CD14-positive monocyte (primary cell): ENCODE measurements at regions not wholly inside any gene's neighbourhood (a gene's known extent, or its start where the extent isn't known, plus 50 kb on each side); places are given as distances from the start of the nearest gene placed in this dataset.

Experiments used
- DNase-seq, 3 donors: peaks; one replicate each; pipeline ENCODE4 v3.0.0-alpha.2; 2011 to 2022
- H2AFZ ChIP-seq: 2 replicates; pipeline ENCODE4 v1.6.0; 2012; ENCODE audit warnings: mild to moderate bottlenecking, low read depth, low read length, inconsistent platforms; ENCODE audit not compliant: insufficient read depth, poor library complexity, severe bottlenecking
- H3K27ac ChIP-seq, 2 donors: 1 replicate in 1 of 2; 2 replicates in 1 of 2; pipeline ENCODE4 v1.5.1; 2012 to 2013; ENCODE audit warnings: low read length in 2 of 2, control low read depth in 1 of 2, inconsistent platforms in 1 of 2, low read depth in 1 of 2, mild to moderate bottlenecking in 1 of 2
- H3K27me3 ChIP-seq, 2 donors: one replicate each; pipeline versions ENCODE4 v1.6.0 to v1.6.1; 2011 to 2013; ENCODE audit warnings: low read length in 2 of 2; ENCODE audit not compliant: control insufficient read depth in 2 of 2, insufficient read depth in 2 of 2
- H3K36me3 ChIP-seq, 2 donors: replicated peaks in 1 of 2; 1 replicate in 1 of 2; 2 replicates in 1 of 2; pipeline versions ENCODE4 v1.5.1 to v1.6.1; 2012 to 2013; ENCODE audit warnings: low read length in 2 of 2, control low read depth in 1 of 2, inconsistent platforms in 1 of 2, mild to moderate bottlenecking in 1 of 2; ENCODE audit not compliant: insufficient read depth in 2 of 2, control insufficient read depth in 1 of 2
- H3K4me1 ChIP-seq, 2 donors: 1 replicate in 1 of 2; 2 replicates in 1 of 2; pipeline versions ENCODE4 v1.5.1 to v1.6.1; 2012 to 2013; ENCODE audit warnings: low read length in 2 of 2, control low read depth in 1 of 2, inconsistent platforms in 1 of 2, mild to moderate bottlenecking in 1 of 2, moderate library complexity in 1 of 2; ENCODE audit not compliant: insufficient read depth in 2 of 2, control insufficient read depth in 1 of 2
- H3K4me2 ChIP-seq: replicated peaks from 2 replicates; pipeline ENCODE3; 2012; ENCODE audit warnings: low read length, moderate library complexity, mild to moderate bottlenecking; ENCODE audit not compliant: poor library complexity, severe bottlenecking; ENCODE audit errors: extremely low read depth
- H3K4me3 ChIP-seq, 3 experiments: fragments of 200-600 bp in 1 of 3; sonication (generic) in 1 of 3; replicated peaks in 1 of 3; 1 replicate in 2 of 3; 2 replicates in 1 of 3; pipeline ENCODE4 v1.5.1; 2011 to 2013; ENCODE audit warnings: low read length in 3 of 3, mild to moderate bottlenecking in 3 of 3, control low read depth in 2 of 3, low read depth in 2 of 3, inconsistent platforms in 1 of 3, moderate library complexity in 1 of 3
- H3K79me2 ChIP-seq: 2 replicates; pipeline ENCODE4 v1.6.0; 2012; ENCODE audit warnings: mild to moderate bottlenecking, control low read depth, inconsistent platforms, low read length, moderate library complexity; ENCODE audit not compliant: insufficient read depth
- H3K9ac ChIP-seq: 2 replicates; pipeline ENCODE4 v1.6.0; 2017; ENCODE audit warnings: low read length, mild to moderate bottlenecking; ENCODE audit not compliant: insufficient read depth, poor library complexity, severe bottlenecking
- H3K9me3 ChIP-seq, 2 donors: replicated peaks in 1 of 2; 1 replicate in 1 of 2; 2 replicates in 1 of 2; pipeline versions ENCODE4 v1.5.1 to v1.6.1; 2012 to 2013; ENCODE audit warnings: low read length in 2 of 2, control low read depth in 1 of 2; ENCODE audit not compliant: control insufficient read depth in 1 of 2, insufficient read depth in 1 of 2
- H4K20me1 ChIP-seq: 2 replicates; pipeline ENCODE4 v1.6.0; 2012; ENCODE audit warnings: mild to moderate bottlenecking, low read length, control low read depth, moderate library complexity; ENCODE audit not compliant: insufficient read depth
- H3K27ac Mint-ChIP-seq, 7 donors: one replicate each; pipeline ENCODE4 v1.8.0; 2020; ENCODE audit warnings: mild to moderate bottlenecking in 7 of 7, mixed read lengths in 7 of 7, moderate library complexity in 6 of 7, inconsistent platforms in 2 of 7
- H3K27me3 Mint-ChIP-seq, 3 donors: one replicate each; pipeline ENCODE4 v1.8.0; 2021 to 2022; ENCODE audit warnings: low read depth in 3 of 3, mild to moderate bottlenecking in 3 of 3, mixed read lengths in 3 of 3, moderate library complexity in 3 of 3, inconsistent platforms in 1 of 3
- H3K36me3 Mint-ChIP-seq, 2 donors: one replicate each; pipeline ENCODE4 v1.8.0; 2020; ENCODE audit warnings: mixed read lengths in 2 of 2, inconsistent platforms in 1 of 2, mild to moderate bottlenecking in 1 of 2
- H3K4me1 Mint-ChIP-seq: one replicate; pipeline ENCODE4 v1.8.0; 2020; ENCODE audit warnings: mild to moderate bottlenecking, mixed read lengths
- H3K4me3 Mint-ChIP-seq, 2 donors: one replicate each; pipeline ENCODE4 v1.8.0; 2020; ENCODE audit warnings: mild to moderate bottlenecking in 2 of 2, mixed read lengths in 2 of 2, moderate library complexity in 1 of 2
- H3K9me3 Mint-ChIP-seq, 7 donors: one replicate each; pipeline ENCODE4 v1.8.0; 2020 to 2022; ENCODE audit warnings: mixed read lengths in 7 of 7, mild to moderate bottlenecking in 6 of 7, moderate library complexity in 6 of 7, inconsistent platforms in 2 of 7
- WGBS: methylation state at CpG from one replicate; pipeline ENCODE4 v1.1.5; 2013; ENCODE audit warnings: missing lambda C conversion rate; ENCODE audit not compliant: insufficient coverage; 5-methylcytosine and 5-hydroxymethylcytosine counted together
- intact Hi-C, 2 donors: fragments of 100-400 bp; cut with micrococcal nuclease; formaldehyde crosslinking; loops; one replicate each; pipeline versions ENCODE4 v1.15.0 to v1.15.1; 2023
- TF ChIP-seq, protein P1 (sequence below): fragments of 200-600 bp; IDR thresholded peaks from one replicate; pipeline ENCODE4 v1.8.0; 2022; ENCODE audit warnings: antibody characterized with exemption, mild to moderate bottlenecking

DNA sequence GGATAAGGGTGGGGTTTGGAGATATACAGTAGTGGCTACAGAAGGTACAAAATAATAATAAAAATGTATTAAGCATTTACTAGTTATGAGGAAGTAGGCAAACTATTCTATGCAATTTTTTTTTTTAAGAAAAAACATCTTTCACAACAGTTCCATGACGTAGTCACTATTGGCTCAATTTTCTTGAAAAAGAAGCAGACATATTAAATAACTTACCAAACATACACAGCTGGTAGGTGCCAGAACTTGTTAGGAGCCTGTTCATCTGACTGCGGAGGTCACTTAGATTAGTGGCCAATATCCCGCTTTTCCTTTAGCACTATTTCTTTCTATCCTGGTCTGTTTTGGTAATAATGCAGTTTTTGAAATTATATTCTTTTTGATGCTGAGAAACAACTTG lies 593.5 kb downstream of the KCTD12 start:
- Histone ChIP-seq H3K4me1 (no peaks in the 10 kb centered on the region), H3K36me3 (no peaks in the 10 kb centered on the region), H3K27ac (no peak overlapping the region), H3K27me3 (no peaks in the 10 kb centered on the region), H3K4me3 (no peak overlapping the region), H3K9me3 (no peaks in the 10 kb centered on the region), H3K4me2 (no peak overlapping the region), H3K79me2 (no peaks in the 10 kb centered on the region), H2AFZ (no peak overlapping the region), H3K9ac (no peak overlapping the region), H4K20me1 (no peaks in the 10 kb centered on the region)
- H3K4me3 Mint-ChIP-seq = no peak overlapping the region
- 60% methylated on average over 1 of the region's 3 CpGs for WGBS
- intact Hi-C loops = no loop called here
- TF ChIP-seq, protein P1, sequence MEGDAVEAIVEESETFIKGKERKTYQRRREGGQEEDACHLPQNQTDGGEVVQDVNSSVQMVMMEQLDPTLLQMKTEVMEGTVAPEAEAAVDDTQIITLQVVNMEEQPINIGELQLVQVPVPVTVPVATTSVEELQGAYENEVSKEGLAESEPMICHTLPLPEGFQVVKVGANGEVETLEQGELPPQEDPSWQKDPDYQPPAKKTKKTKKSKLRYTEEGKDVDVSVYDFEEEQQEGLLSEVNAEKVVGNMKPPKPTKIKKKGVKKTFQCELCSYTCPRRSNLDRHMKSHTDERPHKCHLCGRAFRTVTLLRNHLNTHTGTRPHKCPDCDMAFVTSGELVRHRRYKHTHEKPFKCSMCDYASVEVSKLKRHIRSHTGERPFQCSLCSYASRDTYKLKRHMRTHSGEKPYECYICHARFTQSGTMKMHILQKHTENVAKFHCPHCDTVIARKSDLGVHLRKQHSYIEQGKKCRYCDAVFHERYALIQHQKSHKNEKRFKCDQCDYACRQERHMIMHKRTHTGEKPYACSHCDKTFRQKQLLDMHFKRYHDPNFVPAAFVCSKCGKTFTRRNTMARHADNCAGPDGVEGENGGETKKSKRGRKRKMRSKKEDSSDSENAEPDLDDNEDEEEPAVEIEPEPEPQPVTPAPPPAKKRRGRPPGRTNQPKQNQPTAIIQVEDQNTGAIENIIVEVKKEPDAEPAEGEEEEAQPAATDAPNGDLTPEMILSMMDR = no peak
- no peaks in the 10 kb centered on the region for H3K36me3 Mint-ChIP-seq
- H3K27me3 Mint-ChIP-seq = no peaks in the 10 kb centered on the region
- H3K27ac Mint-ChIP-seq = no peak overlapping the region
- no peak for DNase-seq
- peaks cover 3 to 11% (median 7%) of the 10 kb centered on the region in 7 donors for H3K9me3 Mint-ChIP-seq
- no peaks in the 10 kb centered on the region for H3K4me1 Mint-ChIP-seq

DNA sequence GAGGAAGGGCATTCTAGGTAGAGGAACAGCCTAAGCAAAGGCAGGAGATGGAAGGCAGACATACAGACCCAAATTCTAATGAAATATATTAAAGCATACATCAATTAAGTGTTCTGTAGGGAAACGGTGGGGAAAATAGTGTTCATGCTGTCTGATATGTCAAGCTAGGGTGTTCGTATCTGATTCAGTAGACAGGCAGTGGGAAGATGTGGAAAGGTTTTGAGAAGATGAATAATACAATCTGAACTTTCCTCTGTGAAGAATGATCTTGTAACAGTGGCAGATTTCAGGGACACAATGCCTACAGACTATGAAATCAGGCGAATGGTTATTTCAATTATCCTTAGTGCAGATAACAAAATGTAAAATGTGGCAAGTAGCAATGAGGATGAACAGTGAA lies 594.2 kb downstream of the KCTD12 start:
- no peaks in the 10 kb centered on the region for H3K4me1 ChIP-seq

More for the DNA sequence above, 594.2 kb downstream of the KCTD12 start:
- Histone ChIP-seq H3K4me3 (no peak overlapping the region), H3K36me3 (no peaks in the 10 kb centered on the region), H3K9ac (no peak overlapping the region), H3K79me2 (no peaks in the 10 kb centered on the region), H3K9me3 (no peaks in the 10 kb centered on the region), H3K27me3 (no peaks in the 10 kb centered on the region), H2AFZ (no peak overlapping the region), H3K27ac (no peak overlapping the region), H3K4me2 (no peak overlapping the region), H4K20me1 (no peaks in the 10 kb centered on the region)
- Mint-ChIP-seq H3K36me3 (no peaks in the 10 kb centered on the region), H3K27me3 (no peaks in the 10 kb centered on the region), H3K27ac (no peak overlapping the region), H3K4me3 (no peak overlapping the region), H3K4me1 (no peaks in the 10 kb centered on the region), H3K9me3 (peaks cover 2 to 11% (median 6%) of the 10 kb centered on the region in 7 donors)
- 87% methylated on average over 2 of the region's 3 CpGs for WGBS
- intact Hi-C loops = no loop called here
- DNase-seq = no peak
- TF ChIP-seq, protein P1 = no peak
